GM18861 (cell line): ENCODE measurements at regions not wholly inside any gene's neighbourhood (a gene's known extent, or its start where the extent isn't known, plus 50 kb on each side); places are given as distances from the start of the nearest gene placed in this dataset.

Experiments used
- ATAC-seq: cut with Tn5 transposase; IDR thresholded peaks from one replicate; pipeline ENCODE4 v1.9.1; 2021; ENCODE audit not compliant: unreplicated experiment

GRCh38 chr12:116381240-116381743 lies 103.8 kb upstream of the MED13L start:
- no peak for ATAC-seq

- no peak for ATAC-seq
These were observed 104.5 kb upstream of the MED13L start for GRCh38 chr12:116381744-116382685.

GRCh38 chr12:116382686-116383530 lies 105.4 kb upstream of the MED13L start:
- no peak for ATAC-seq

GRCh38 chr12:116384175-116384574 lies 106.7 kb upstream of the MED13L start:
- ATAC-seq, result no peak

GRCh38 chr12:116384691-116385485 lies 107.4 kb upstream of the MED13L start:
- no peak for ATAC-seq

- no peak for ATAC-seq
These were observed 108.2 kb upstream of the MED13L start for GRCh38 chr12:116385486-116386217.

GRCh38 chr12:116389326-116389725 lies 111.8 kb upstream of the MED13L start:
- no peak for ATAC-seq

- no peak for ATAC-seq
These were observed 112.5 kb upstream of the MED13L start for GRCh38 chr12:116389990-116390389.

- no peak for ATAC-seq
These were observed 113.2 kb upstream of the MED13L start for GRCh38 chr12:116390401-116391335.

GRCh38 chr12:116391501-116391900 lies 114.0 kb upstream of the MED13L start:
- no peak for ATAC-seq

GRCh38 chr12:116392061-116392460 lies 114.6 kb upstream of the MED13L start:
- ATAC-seq, result no peak

GRCh38 chr12:116393255-116393654 lies 115.8 kb upstream of the MED13L start:
- no peak for ATAC-seq

GRCh38 chr12:116393859-116394650 lies 116.6 kb upstream of the MED13L start:
- ATAC-seq, result no peak

- ATAC-seq, result no peak
These were observed 117.9 kb upstream of the MED13L start for GRCh38 chr12:116395396-116395795.

- no peak for ATAC-seq
These were observed 119.7 kb upstream of the MED13L start for GRCh38 chr12:116397148-116397547.

- no peak for ATAC-seq
These were observed 120.7 kb upstream of the MED13L start for GRCh38 chr12:116398193-116398592.

GRCh38 chr12:116399055-116399454 lies 121.6 kb upstream of the MED13L start:
- no peak for ATAC-seq

- no peak for ATAC-seq
These were observed 123.3 kb upstream of the MED13L start for GRCh38 chr12:116400636-116401372.
